Posterior vena cava (tissue), 2 donors: ENCODE measurements at regions not wholly inside any gene's neighbourhood (a gene's known extent, or its start where the extent isn't known, plus 50 kb on each side); places are given as distances from the start of the nearest gene placed in this dataset.

Experiments
- DNase-seq: peaks from one replicate; pipeline ENCODE4 v3.0.0-alpha.2; 2020; ENCODE audit warnings: low spot score
- intact Hi-C, 2 donors: fragments of 100-400 bp; cut with DNase I; formaldehyde crosslinking; loops; one replicate each; pipeline versions ENCODE4 v1.14.1 to v1.14.2; 2022 to 2023
- donor health status: DM: yes; HTN: yes; CAD: no.
- donor health status: DM: yes; HTN: yes; CAD: no.

DNA sequence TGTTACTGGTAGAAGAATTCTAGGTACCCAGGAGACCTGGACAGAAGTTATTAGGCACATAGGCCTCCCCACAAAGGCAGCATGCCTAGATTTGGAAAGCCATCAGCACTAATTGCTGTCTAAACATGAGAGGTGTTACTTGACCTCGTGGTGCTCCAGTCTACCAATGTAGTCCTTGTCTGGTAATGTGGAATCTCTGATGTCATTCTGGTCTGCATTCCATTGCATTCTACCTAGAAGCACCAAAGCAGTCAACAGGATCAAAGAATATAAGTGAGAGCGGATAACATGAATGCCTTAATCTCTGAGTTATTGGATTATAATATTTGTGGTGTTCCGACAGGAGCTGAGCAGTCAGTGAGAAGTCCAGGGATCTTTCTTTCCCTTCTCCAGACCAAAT is 175.2 kb downstream of the PSAT1 start:
- no peak for DNase-seq
- intact Hi-C loops = no loop called here

DNA sequence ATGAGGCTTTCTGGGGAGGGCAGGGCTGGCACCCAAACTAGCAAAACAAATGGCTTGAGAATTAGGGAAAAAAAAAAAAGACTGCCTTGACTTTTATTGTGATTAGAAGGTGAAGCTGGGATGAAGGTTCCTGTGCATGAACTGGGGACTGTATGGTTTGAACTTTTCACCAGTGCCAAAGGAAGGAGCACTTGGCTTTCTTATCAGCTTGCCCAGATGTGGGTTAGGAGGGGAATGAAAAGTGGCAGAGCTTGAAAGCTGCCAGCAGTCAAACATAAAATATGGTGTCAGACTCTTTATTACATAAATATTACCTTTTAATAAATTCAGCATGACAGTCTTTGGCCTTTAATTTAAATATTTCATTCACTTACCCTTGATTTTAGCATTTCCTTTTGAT is 182.5 kb downstream of the PSAT1 start:
- no peak for DNase-seq
- intact Hi-C loops = no loop called here

DNA sequence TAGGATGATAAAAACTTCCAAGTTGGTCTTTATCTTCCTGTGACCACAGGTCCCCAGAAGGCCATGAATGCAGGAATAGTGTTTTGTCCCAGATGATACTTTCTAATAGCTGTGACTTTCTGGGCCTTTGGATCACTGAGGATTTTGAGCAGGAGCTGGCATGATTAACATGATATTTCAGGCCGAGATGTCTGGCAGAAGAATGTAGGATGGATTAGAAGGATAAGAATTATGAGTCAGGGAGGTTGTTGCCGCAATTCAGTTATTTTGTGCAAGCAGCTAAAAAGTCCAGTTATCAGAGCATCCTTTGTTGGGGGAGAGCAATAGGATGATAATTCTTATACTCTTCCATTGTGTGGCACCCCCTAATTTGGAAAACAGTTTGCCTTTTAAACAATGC is 189.7 kb downstream of the PSAT1 start:
- no peak for DNase-seq
- intact Hi-C loops = no loop called here

DNA sequence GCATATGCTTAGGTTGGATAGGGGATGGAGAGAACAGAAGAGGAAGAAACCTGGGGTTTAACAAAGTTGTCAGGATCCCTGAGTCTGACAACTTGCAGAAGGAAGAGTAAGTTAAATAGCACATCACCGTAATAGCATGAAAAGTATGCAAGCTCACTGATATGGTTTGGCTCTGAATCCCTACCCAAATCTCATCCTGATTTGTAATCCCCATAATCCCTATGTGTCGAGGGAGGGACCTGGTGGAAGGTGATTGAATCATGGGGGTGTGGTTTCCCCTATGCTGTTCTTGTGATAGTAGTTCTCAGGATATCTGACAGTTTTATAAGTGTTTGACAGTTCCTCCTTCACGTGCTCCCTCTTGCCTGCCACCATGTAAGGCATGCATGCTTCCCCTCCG is 193.3 kb downstream of the PSAT1 start:
- no peak for DNase-seq
- intact Hi-C loops = no loop called here

DNA sequence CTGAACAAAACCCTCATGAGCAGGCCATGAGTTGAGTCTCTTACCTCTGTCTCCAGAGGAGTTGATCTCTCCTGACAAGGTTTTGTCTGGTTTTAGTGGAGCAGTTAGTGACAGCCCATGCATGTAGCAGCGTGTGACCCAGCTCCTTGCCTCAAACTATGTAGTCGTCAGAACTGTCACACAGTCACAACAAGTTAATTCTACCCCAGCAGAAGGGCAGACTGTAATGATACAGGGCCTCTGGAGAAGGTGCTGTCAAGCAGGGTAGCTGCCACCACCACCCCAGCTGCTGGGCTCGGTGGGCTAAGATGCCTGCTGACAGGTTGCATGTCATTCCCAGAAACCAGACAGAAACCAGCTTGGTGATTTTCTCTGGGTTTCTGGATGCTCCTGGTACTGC is 194.5 kb downstream of the PSAT1 start:
- intact Hi-C loops = no loop called here
- DNase-seq = no peak

DNA sequence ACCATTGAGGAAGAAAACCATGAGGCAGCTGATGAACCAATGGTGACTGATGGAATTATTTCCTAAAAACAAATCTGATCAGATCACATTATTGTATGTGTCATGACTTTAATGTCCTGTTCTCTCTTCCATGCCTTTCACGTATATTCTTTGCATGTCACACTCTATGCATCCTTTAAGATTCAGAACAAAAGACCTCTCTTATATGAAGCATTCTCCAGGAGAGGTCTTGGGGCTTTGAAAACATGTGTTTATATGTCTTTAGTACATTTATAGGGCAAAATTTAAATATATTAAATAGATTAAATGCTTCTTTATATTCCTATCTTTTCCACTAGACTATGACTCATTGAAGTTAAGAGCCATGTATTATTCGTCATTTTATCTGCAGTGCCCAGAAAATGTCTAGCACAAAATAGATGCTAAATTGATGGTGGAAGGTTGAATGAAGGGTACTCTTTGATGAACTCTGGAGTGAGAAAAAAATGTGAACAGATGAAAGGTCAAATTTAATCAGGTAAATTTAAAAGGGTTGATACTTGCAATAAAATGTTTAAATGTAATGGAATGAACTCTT is 196.3 kb downstream of the PSAT1 start:
- intact Hi-C loops = no loop called here
- no peak for DNase-seq

DNA sequence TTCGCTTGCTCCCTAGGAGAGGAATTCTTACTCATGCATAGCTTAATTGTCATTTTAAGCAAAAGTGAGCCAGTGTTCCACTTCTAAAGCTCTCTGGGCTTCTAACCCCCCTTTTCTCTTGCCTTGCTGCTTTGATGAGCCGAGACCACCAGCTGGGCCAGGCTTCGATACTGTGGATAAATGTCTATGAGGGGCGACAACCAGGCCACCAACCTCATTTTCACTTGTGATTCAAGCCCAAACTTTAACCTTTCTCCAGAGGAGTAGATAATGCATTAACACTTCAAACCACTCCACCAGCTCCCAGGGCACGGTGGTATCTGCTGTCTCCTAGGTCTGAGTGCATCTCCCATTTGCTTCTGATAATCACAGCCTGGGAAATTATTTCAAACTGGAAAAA is 205.6 kb downstream of the PSAT1 start:
- DNase-seq = no peak
- intact Hi-C loops = no loop called here

DNA sequence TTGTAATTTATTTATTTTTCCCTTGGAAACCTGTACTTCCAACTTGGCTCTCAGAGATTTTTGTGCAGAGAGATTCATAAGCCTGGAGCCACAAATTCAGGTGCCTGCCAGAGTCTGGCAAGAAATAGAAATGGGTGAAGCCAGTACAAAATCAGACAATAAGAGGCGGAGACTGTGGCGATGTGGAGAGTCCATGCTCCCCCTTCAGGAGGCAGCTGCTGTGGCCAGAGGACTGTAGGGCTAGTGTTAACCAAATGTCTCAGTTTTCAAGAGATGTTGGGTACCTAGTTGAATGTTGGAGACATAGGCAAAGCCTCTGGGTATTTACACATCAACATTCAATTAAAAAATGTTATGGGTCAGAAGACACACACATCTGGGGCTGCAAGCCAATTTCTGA is 208.6 kb downstream of the PSAT1 start:
- intact Hi-C loops = no loop called here

DNA sequence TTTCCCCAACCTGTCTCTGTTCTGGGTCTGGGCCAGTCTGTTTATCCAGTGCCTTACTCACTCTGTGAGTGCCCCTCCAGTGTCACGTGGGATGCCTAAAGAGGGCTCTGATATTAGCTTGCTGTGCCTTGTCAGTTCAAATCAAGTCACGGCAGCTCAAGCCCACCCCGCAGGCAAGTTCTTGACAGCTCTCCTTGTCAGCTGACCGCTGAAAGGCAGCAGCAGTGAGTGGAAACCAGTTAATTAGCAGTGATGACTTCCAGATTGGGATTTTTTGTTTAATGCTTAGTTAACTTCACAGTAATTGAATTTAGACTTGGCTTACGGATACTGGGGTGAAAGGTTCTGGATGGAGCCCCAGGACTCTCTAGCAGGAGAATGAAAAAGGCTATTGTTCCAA is 210.1 kb downstream of the PSAT1 start:
- no peak for DNase-seq
- intact Hi-C loops = no loop called here

More for the DNA sequence above, 208.6 kb downstream of the PSAT1 start:
- no peak for DNase-seq

DNA sequence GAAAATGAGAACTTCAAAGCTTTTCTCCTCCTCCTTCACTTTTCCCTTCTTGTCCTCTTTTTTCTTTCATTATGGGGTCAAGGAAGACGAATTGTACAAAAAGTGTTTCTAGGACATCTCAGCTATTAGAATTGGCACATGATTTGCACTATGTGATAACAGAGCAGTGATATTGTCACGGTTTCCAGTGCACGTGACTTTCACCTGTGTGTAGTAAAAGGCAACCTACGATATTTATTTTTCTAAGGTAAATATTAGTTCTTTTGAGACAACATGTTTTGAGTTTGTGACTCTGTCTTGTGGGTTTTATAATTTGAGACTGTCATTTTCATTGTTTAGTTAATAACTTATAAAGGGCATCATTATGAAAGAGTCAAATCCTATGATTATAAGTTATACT is 213.1 kb downstream of the PSAT1 start:
- intact Hi-C loops = no loop called here
- DNase-seq = no peak

DNA sequence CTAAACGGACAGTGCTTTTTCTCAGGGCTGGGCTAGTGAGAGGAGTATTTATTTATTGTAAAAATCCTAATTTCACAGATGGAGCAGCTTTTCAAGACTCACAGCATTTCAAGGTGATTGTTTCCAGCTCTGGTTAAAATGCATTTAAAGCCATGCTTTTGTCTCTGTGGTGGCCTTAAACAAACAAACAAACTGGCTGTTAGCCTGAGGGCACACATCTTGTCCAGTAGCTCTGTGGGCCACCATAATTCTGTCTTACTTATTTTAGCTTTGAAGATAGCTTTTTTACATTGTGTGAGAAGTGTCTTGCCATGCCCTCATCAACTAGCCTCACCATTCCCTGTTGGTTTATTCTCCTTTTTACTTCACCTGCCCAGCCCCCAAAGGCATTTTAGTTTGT is 218.2 kb downstream of the PSAT1 start:
- intact Hi-C loops = no loop called here
- DNase-seq = no peak

DNA sequence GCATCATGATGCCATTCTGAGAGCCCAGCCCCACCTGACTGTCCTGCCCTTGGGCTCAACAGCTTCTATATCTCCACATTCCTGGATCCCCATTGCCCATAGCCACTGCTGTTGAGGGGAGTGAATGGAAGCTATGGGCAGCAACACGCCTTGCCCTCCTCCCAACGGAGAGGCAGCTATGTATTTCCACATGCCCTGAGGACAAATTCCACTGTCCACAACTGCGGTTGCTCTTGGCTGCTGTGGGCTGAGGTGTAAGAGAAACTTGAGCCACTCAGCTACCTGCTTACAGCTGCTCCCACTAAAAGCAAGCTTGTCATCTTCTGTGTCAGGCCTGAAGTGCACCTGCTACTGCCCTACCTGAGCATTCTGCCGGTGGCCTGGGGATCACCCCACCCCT is 222.9 kb downstream of the PSAT1 start:
- intact Hi-C loops = no loop called here
- DNase-seq = no peak

DNA sequence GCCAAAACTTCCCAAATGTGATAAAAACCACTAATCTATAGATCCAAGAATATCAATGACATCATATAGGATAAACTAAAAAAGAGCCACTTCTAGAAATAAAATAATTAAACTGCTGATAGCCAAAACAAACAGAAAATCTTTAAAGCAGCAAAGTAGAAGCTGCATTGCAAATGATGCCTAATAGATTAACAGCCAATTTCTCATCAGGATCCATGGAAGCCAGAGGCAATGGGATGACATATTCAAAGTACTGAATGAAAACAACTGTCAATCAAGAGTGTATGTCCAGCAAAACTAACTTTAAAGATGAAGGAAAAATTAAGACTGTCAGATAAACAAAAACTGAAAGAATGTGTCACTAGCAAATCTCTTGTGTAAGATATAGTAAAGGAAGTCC is 224.8 kb downstream of the PSAT1 start:
- intact Hi-C loops = no loop called here
- no peak for DNase-seq

DNA sequence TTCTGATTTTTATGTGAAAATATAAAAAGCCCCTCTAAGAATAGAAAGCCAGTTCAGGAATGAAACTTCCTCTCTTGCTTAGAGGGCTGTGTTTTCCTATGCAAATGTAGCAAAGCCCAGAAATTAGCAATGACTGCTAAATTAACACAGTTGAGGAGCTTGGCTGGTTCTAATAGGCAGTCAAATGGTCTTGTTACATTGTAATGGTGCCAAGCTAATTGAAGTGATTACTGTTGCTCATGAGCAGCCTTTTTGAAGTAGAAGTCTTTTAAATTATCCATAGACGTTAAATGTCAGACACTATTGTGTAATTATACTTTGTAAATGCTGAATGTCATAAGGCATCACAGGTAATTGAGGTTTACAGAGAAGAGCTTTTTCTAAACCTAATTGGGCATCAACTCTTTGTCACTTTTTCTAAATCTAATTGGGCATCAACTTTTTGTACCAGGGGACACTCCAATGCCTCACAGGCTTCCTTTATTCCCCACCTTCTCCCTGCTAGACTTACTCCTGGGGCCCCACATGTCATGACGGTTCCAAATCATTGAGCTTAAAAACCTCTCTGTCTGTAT is 229.1 kb downstream of the PSAT1 start:
- intact Hi-C loops = no loop called here
- DNase-seq = no peak

DNA sequence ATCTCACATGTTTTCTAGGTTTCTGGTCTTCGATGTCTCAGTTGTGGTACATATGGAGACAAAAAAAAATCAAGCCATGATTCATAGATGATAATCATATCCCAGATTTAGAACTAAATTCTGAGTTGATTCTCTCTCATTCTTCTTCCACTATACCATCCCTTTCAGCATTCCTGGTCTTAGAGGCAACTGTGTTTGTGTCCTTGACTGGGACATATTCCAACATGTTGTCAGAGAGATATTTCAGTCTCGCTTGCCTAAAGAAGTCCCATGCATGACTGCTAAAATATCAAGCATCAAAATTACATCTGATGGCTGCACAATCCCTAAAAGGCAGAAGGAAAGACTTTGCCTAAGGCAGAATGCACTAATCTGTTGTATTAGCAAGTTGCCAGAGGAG is 236.6 kb downstream of the PSAT1 start:
- DNase-seq = no peak
- intact Hi-C loops = no loop called here

DNA sequence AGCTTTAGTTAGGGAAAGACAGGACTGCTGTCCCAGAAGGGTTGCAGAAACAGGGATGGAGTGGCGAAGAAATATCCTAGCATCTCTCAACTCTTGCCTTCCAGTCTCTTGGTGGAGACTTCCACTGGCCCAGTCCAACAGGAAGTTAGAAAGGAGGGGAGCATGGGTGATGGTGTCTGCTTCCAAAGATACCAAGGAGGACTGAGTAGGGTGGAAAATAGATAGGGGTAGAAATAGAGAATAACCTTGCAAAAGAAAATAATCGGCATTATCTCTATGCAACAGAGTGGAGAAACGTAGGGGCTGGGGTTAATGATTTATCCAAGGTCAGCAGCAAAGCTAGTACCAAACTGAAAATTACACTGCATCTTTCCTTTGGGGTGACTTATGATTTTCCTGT is 242.3 kb downstream of the PSAT1 start:
- no peak for DNase-seq
- intact Hi-C loops = no loop called here

DNA sequence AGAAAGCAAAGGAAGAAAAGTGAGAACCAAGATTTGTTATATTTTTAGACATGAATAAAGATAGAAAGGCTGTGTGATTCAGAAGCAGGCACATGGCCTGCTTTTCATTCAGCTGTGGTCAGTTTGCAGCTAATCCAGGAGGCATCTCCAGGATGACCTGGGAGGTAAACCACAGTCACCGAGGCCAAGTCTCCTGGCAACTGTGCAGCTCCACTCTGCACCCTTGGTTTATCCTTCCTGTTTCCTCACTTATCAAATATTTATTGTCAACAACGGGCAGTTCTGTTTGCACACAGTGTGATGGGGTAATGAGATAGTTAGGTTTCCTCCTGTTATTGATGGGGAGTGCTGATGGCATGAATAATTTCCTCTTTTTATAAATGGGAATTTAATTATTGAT is 243.0 kb downstream of the PSAT1 start:
- intact Hi-C loops = no loop called here
- no peak for DNase-seq

DNA sequence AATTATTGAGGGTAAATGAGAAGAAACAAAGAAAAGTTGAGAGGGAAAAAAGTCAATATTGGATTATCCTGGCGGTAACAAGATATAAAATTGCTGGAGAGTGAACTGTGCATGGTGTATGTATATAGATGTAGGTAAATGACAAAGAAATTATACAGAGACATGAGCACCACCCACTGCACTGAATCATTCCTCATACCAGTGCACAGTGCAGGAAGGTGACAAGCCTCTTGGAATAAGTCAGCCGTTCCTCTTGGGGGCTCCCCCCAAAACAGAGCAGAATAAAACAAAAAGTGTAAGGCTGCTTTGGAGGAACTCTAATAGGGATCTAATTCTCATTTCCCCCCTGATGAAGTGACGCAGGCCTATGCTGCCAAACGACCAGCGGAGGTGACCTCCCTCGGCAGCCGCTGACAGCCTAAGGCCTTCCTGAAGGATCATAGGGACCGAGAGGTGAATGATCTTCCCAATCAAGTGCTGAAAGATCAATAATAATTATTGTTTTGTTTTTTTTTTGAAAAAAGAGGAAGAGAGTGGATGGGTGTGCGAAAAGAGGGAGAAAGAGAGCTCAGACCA is 245.0 kb downstream of the PSAT1 start:
- DNase-seq = no peak
- intact Hi-C loops = no loop called here

DNA sequence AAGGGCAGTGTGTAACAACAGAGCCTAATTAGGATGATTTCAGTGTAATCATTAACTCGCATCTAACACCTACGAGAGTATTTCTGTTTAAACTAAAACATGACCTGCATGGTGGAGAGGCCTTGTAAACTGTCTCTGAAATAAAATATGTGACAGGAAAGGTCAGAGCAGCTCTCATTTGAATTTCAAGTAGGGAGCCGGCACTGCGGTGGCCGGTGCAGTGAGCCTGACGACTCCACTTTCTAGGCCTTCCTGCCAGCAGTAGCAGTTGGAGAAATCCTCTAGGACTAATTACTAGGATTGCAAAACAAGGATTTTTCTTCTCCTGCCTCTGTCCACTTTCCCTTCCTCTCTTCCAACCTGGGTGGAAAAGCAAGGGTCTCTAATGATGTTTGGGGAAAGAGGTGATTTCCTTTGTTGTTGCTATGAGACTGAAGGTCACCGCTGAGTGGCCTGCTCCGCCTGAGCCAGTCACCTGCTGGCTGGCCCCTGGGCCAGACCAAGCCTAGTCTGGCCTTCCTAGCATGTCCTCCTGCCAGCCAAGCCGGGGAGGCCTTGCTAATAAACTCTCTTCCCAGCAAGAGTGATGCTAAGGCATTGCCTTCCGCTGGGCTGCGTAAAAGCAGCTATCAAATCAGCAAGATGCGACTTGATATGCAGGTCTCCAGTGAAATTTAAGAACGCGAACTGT is 245.7 kb downstream of the PSAT1 start:
- DNase-seq = no peak
- intact Hi-C loops = no loop called here

DNA sequence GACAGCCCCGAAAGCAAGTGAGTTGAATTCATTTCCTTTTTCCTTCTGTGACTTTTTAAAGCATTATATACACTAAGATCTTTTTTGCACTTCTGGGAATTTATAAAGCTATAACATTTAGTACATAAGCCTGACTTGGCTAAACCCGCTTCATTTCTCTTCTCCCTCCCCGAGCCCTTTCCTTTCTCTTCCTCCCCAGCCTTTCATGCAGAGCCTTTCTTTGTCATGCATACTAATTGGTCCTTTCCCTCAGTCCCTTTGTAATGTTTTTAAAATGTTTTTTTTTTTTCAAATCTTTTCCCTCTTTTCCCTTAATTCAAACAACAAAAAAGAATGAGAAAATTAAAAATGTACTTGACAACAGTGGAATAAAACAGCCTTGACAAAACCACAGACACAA is 246.4 kb downstream of the PSAT1 start:
- no peak for DNase-seq
- intact Hi-C loops = no loop called here

DNA sequence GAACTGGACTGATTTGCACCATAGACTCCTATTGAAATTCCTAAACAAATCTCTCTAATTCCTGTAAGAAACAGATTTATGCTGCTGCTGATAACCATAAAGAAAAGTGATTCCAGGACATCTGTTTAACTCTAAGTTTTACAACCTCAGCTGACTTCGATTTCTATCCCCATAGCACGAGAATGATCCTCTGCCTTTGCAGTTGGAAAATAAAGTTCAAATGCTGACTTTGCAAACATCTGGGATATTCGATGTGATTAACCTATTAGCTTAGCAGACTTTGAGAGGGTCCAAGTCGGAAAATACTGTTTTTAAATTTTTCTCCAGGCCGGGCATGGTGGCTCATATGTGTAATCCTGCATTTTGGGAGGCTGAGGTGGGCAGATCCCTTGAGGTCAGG is 247.3 kb downstream of the PSAT1 start:
- no peak for DNase-seq
- intact Hi-C loops = no loop called here
